EL (cell line): ENCODE measurements at regions not wholly inside any gene's neighbourhood (a gene's known extent, or its start where the extent isn't known, plus 50 kb on each side); places are given as distances from the start of the nearest gene placed in this dataset.
A peak's percentile ranks its signal among the peaks of the same experiment; 100 is the strongest.
"Not testable (repeated sequence)": the region's sequence is repeated elsewhere in the genome, so short reads cannot be mapped to it uniquely, and the experiment has no call there.

Experiments
- DNase-seq: peaks from one replicate; pipeline ENCODE4 v3.0.0-alpha.2; 2016

DNA sequence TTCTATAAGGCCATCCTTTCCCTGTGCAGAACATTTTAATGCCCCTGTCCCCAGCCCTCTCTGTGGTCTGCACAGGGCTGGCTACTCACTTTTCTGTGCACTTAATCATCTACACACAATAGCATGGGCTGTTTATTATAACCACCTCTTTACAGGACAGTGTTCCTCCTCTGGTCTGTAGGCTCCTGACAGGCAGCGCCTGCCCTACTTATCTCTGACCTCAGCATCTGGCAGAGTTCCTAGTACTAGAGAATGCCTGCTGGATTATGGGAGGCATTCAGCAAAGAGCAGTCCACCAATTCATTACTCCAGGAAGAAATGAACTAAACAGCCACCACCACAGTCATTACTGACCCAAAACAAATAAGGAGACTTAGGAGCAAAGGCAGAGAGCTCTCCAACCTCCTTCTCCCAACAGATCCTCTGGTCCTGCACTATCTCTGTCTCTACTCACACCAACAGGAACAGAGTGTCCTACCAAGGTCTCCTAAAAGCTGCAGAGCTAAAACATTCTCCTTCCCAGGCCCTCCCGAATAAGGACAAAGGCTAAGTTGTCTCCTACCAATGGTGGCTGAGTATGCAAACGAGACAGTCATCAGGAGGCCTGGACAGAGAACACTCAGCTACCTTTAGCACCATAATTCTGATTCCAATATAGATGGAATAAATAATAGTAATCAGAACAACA, 279.2 kb downstream of the QDPR start:
- peak; percentile 60 for DNase-seq

DNA sequence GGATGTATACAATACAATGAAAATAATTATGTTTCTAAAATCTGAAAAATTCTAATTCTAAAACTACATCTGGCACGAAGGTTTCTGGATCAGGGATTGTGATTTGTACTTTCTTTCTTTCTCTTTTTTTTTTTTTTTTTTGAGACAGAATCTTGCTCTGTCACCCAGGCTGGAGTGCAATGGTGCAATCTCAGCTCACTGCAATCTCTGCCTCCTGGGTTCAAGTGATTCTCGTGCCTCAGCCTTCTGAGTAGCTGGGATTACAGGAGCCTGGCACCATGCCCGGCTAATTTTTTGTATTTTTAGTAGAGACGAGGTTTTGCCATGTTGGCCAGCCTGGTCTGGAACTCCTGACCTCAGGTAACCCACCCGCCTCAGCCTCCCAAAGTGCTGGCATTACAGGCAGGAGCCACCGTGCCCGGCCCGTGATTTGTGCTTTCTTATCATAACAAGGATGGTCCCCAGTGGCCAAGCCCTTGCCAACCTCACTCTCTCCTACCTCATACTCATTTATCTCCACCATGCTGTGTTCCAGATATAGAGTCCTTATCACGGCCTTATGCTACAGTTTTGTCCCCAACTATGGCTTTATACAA, 279.9 kb downstream of the QDPR start:
- DNase-seq: not testable (repeated sequence)

DNA sequence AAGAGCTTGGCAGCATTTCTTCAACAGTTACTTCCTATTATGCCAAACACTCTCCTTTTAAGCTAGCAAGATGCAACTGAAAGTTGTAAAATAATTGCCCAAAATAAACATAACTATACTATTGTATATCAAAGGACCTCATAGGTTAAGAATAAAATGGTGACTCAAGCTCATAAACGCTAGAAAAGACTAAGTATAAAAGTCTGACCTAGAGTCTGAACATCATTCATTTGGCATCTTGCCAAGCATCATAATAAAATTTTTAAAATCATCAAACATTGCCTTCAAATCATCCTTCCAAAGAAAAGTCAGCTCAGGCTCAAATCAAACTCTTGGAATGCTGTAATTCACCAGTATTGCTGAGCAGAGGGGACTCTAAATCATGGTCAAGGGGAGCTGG, 281.2 kb downstream of the QDPR start:
- peak; percentile 6 for DNase-seq

DNA sequence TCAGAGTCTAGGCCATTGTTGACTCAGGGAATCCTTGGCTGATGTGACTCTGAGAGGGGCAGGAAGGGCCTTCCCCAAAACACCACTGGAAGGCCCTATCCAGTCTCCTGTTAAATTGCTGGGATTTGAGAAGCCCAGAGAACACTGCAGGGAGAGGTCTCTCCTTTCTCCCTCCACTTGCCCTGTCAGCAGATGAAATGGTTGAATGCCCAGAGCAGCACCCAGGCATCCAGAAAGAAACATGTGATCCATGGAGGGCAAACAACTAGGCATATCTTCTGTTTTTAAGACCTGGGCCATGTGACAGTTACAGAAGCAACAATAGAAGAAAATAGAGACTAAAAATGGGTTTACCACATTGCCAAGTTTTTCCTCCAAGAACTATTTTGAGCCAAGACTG, 291.1 kb downstream of the QDPR start:
- no peak for DNase-seq

DNA sequence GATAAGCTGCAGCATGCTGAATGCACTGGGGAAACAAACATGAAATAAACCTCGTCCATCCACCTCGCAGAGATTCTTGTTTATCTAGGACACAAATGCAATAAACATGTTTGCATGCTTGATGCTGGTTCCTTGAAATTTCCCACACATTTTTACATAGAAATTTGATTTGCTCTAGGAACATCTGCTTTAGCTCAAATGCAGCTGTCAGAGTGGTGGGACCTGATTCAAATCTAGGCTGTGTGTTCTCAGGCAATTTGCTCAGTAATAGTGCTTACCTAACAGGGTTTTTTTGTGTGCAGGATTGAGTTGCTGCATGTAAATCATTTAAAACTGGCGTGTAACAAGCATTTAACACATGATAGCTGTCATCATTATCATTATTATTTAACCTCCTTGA, 293.1 kb downstream of the QDPR start:
- no peak for DNase-seq

DNA sequence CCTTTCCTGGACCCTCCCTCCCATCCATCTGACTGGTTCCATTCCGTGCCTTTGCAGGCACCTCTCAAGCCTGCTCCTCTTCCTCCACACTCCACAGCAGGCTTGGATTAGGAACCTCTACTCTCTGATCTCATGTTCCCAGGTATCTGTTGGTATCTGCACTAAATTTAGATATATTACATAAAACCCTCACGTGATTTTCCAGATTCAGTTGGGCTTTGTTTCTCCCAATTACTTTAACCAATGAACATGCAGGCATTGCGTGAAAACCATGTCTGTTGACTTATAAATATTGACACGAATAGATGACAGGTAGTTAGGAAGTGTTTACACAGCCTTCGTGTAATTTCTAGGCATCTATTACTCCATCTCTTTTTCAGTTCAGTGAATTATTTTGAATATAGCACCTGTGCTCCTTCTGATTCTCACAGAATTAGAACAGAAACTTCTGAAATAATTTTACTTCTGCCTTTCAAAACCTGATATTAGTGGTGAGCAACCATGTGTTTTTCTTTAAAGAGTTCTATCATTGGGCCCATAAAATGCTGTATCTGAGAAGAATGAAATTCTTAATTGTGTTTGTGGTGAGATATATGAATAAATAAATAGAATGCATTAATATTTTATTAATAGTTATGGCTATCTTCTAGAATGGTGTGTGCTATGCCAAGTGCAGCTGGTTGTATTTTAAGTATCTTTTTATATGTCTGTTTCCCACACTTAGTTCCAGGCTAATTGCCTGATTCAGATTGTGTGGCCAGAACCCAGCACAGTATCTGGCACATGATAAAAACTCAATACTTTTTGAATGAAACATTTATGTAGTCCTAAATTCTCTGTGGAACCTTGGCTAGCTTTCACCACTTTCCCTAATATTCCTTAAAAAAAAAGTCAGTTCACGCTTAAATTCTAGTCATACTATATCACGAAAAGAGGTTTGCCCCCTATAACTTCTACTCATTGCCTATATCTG, 304.8 kb downstream of the QDPR start:
- no peak for DNase-seq

DNA sequence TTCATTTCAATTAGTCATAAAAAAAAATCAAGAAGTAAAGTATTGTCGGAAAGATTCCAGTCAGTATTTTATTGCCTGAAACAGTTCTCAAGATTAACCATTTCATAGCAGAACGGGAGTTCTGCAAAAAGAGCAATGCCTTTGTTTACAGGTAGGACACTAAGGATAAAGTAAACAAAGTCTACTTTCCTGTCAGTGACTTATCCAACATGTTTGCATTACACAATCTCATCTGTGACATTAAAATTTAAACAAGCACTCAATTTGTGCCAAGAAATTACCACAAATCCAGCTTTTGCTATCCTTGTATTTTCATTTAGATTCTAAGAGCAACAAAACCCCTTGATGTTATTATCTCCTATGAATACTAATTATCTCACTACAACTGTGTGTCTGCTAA, 306.5 kb upstream of the LDB2 start:
- no peak for DNase-seq

DNA sequence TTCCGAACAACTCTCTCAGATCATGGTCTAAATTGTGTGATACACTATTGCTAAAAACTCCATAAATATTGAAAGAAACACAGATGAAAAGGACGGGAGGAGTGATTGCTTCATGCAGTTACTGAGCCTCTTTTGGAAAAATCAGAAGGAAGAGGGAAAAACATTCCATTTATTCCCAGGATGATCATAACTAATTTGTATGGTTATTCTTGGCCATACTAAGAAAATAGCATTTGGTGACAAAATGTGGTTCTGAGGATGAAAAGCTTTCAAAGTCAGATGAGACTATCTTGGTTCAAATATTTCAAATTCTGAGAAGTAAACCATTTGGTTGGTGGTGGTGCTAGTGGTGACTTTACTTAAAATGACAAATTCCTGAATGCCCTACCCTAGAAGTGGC, 305.4 kb upstream of the LDB2 start:
- no peak for DNase-seq

DNA sequence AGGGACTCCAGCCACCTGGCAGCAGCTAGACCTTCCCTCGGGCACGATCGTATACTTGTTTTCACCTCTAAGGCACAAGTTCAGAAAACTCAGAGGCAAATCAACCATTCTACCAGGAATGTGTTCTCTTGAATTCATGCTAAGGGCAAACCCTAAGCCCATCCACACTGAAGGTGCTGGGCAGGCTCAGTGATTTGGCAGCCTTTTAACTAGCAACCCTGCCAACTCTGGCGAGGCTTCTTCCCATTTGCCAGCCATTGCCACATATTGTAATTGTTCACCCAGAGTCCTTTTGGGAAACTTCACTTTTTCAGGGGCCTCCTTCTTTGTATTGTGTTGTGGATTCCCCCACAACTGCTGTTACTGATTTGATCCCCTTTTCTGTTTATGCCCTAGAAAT, 298.6 kb upstream of the LDB2 start:
- no peak for DNase-seq

DNA sequence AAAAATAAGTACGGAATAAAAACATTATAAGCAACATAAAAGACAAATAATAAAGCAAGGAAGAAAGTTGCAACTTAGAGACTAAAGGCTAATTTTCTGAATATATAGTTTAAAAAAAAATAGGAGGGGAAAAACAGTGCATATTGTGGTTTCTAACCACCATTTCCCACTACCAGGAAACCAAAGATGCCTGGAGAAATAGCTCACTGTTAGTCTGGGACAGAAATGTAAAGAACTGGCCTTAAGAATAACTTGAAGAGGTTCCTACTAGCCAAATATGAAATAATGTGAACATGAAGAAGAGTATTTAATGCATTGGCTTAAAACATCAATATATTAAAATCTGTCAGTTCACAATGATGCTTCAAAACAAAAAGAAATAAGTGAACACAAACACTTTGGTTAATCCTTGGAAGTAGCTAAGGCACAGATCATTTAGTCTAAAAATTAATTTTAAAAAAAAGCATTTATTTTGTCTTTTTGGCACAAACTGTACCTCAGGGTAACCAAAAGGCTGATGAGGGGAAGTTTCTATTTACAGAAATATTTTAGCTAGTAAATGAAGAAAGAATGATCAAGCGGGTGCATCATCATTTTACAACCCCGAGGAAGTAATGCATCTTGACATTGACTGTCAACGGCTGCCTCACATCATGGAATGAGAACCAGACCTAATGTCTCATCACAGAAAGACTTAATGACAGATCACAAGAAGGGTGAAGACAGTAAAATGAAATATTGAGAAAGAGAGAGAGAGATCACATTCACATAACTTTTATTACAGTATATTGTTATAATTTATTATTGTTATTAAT, 297.2 kb upstream of the LDB2 start:
- DNase-seq: no peak

DNA sequence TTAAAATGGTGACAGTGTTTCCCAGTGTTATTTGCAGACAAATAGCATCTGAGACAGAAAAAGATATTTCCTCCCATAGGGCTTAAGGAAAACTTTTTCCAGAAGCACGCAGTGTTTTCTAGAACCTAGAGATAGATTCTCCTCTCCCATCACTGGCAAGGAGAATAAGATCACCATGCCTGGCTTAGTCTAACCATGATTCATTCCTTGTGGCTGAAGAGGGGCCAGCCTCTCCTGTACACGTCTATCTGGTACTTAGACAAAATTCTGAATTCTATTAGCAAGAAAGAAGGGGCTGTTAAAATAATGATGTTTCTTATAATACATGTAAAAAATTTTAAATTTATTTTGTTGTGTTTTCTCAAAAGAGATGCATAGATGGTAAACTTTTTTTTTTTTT, 296.1 kb upstream of the LDB2 start:
- no peak for DNase-seq

DNA sequence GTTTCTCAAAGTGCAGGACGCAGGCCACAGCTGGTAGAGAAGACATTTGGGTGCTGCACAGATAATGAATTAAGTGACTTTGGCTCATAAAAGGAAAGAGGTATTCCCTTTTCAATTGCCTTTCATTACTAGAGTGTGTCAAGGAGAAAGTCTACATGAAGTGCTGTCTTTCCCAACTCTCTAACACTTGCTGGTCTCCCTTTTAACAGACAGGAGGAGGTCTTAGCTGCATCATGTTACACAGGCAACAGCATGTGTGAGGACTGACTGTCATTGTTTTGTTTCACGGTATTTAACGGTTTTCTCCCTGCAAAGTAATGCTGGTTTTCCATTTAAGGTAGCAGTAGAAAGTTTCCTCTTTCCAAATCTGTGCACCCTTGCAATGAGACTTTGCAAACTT, 291.3 kb upstream of the LDB2 start:
- DNase-seq: no peak

DNA sequence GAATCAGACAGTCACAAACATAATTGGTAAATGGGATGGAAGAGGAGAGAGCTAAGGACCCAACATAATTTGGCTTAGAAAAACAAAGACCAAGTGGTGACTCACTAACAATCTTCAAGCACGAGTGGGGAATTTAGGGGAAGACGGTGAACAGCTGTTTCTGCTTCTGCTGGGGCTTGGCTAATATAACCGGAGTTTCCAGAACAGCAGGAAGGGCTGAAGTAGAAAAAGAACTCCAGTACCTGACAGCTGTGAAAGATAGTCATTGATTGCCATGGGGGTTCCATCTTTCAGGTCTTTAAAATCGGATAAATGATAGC, 290.9 kb upstream of the LDB2 start:
- peak; percentile 19 for DNase-seq

DNA sequence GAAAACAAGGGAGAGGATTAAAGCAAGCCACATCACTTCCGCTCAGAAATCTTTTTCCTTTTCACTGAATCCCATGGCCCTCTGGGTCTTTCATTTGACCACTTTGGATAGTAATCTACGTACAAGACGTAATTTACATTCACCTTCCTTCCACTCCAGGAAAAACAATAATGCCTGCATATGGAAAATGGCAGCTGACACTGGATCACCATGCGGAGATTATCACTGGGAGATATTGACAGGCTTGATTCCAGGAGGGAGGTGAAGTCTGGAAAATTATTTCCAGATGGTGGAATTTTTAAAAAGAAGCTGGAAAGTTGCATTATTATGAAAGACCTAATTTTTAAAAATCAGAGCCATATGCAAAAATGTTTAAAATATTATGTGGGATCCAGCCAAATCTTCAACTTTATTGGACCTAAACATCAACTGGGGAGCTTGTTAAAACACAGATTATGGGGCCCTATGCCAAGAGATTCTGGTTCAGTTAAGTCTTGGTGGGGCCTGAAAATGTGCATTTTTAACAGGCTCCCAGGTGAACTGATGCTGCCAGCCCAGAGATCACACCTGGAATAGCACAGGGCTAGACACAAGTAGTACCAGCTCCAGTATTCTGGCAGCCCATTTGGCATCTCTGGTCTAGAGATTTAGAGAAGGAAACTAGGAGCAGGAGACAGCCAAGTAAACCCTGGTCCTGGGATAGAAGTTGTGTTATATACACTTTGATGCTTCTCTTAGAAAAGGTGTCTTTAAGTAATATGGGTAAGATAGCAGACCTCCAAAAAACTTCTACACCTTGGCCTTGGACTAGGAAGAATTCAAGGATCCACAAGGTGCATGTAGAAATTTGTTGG, 290.3 kb upstream of the LDB2 start:
- no peak for DNase-seq

DNA sequence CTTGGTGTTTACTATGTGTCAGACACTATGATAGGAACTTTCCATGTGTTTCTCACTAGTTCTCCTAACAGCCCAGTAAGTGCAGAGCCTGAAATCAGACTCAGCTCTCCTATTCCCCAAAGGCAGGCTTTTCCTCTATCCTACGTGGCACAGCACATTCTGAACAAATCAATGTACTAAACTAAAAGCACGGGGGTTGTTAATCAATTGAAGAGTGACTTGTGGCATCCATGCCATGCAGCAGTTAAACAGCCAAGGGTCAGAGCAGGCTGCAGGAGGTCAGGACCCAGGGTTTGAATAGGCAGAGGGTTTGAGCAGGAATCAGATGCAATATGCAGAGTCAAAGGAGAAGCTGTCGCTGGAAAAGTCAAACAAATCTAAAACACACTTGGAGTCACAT, 289.7 kb upstream of the LDB2 start:
- no peak for DNase-seq

DNA sequence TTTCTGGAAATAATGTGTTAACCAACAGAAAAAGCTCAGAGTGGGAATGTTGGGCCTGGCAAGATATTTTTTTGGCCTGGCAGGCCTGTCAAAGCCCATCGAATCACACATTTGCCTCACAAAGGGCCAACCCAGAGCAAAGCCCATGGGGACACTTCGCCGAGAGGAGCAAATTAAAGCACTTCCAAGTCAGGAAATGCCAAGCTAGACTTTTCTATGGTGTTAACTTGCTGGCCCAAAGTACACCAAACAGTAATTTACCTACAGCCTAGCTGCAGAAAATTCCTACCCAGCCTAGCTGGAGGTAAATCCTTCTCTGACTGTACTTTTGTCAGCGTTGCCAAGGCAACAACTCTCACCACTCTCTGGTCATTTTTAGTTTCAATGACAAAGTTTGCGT, 288.6 kb upstream of the LDB2 start:
- no peak for DNase-seq

DNA sequence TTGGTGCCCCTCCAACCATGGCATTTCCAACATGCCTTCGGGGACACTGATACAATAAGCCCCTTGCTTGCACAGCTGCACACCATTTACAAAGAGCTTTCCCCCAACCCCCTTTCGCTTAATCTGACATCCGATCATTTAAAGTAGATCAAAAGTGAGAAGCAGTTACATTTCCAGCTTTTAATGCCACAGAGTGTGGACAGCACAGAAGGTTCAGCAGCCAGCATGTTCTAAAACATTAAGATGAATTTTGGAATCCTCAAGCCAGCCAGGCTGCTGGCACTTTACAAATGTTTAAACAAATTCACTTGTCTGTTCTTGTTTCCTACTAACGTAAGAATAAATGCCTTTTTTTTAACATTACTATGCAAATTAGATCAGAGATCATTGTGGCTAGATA, 284.4 kb upstream of the LDB2 start:
- DNase-seq: no peak

DNA sequence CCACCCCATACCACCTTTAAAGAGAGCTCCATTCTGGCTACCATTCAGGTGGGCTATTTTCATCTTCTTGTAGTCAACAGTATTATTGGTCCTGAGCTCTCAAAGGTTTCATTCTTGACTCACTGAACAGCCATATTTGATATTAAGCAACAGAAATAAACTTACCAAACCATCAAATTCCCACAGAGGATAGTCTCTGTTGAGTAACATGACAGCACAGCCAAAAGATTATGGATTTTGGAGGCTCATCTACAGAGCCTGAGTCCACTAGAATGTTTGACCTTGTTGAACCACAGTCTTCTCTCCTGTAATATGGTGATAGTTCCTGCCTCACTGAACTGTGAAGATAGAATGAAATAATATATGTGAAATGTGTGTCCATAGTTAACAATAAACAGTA, 276.3 kb upstream of the LDB2 start:
- DNase-seq: no peak

DNA sequence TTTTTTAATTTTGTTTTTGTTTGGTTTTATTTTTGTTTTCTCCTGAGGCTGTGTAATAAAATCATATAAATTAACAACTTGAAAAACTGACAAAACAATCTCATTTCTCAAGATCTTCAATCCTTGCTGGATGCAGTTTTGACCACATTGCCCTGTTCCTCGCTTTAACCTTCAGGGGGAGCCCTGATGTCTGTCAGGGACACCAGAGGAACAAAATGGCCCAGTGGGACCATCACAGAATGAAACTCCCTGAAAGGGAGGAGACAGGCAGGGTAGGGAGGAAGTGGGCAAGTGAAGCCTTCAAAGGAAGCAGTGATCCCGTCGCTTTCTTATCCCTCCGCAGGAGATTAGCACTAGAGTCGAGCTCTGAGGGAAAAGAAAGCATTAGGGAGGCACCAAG, 274.9 kb upstream of the LDB2 start:
- DNase-seq: peak; percentile 7

DNA sequence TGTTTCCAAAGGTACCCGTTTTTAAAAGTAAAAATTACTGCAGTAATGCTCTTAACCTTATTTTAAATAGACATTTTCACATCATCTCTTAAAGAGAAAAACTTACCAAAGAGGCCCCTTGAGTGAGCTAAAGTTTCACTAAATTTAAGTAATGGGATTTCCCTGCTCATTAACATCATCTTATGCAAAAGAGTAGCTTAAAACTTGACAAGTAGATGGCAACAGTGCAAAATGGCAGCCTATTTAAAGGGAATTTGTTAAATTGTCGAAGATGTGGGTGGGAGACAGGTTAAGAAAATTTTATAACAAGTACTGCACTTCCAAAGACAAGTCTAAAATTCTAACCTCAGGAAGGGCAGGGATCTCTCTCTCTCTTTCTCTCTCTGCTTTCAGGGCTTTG, 271.7 kb upstream of the LDB2 start:
- DNase-seq: no peak

DNA sequence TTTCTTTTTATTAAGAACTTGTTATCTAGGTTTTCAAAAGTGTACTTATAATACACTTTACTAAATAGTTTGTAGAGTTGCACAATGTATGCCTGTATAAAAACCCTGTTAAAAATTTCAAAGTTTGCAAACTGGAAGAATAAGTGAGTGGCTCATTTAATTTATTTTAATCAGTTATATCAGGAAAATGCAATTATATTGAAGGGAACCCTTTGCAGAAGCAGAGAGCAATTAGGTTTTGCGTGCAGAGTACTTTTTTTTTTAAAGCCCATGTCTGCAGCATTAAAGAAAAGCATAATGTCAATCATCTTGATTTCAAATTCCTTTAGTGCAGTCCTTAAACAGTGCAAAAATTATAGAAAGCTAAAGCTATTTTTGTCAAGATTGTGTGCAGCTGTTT, 271.3 kb upstream of the LDB2 start:
- DNase-seq: no peak

DNA sequence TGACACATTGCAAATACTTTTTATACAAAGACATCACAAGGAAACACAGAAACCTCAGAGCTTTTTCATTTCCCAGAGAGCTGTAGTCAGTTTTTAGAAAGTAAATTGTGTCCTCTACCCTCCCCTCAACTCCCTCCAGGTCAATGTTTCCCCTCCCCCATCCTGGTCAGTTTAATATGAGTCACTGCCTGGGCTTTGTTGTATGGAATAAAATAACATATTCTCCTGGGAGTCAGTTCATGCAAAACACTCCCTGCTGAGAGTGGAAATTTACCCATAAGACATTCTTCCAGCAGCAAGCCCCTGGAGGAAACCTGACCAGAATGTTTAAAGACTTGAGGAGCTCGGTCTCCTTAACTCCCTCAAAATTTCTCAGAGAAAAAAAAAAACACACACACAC, 270.1 kb upstream of the LDB2 start:
- DNase-seq: peak; percentile 61
